Activated T-helper 1 cell treated with Interleukin-2 at 50 U/mL for 16 hours (primary cell): ENCODE measurements at regions not wholly inside any gene's neighbourhood (a gene's known extent, or its start where the extent isn't known, plus 50 kb on each side); places are given as distances from the start of the nearest gene placed in this dataset.

Experiments used
- DNase-seq: peaks from one replicate; pipeline ENCODE4 v3.0.0-alpha.2; 2020; ENCODE audit warnings: low read depth

DNA sequence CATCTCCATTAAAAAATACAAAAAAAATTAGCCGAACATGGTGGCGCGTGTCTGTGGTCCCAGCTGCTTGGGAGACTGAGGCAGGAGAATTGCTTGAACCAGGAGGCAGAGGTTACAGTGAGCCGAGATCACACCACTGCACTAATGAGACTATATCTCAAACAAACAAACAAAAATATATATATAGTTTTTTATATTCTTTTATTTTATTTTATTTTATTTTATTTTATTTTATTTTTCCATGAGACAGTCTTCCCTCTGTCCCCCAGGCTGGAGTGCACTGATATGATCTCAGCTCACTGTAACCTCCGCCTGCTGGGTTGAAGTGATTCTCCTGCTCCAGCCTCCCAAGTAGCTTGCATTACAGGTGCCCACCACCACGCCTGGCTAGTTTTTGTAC is 79.5 kb downstream of the IRF2BPL start:
- DNase-seq: no peak

DNA sequence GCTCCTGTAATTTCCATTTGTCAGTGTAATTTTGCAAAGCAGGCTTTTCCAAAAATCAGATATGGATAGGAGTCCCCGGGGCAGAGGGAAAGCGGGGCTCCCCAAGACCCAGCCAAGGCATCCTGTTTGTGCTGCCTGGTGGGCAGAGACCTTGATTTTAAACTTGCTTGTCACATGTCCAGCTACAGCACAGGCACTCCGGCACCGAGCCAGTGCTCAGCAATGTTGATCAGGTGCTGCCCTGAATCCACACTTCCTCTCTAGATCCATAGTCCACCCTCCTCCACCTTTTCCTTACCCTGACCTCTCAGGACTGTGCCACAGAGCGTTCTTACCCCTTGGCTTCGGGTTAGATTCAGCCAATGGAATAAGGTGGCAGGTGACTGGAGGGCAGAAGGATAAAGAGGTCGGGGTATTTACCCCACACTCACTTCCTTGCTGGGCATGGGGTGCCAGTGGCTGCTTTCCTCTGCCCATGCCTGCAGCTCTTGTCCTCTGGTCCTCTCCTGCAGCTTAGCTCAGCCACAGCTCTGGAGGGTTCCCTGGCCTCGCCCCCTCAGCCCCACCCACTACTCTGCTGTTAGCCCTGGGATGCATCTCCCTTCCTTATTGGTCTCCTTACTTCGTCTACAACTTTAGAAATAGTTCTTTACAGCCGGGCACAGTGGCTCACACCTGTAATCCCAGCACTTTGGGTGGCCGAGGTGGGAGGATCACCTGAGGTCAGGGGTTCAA is 80.1 kb downstream of the IRF2BPL start:
- no peak for DNase-seq

DNA sequence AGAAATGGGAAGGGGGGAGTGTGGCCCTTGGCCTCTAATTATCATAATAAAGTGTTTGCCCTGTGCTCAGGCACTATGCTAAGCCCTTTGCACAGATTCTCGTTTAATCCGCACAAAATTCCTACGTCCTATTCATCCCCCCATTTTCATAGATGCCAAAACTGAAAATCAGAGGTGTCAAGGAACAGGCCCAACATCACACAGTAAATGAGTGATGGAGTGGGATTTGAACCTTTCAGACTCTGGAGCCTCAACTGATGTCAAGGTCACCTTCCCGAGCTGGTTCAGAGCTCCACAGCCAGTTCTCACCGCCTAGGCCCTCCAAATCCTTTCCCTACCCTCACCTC is 80.7 kb downstream of the IRF2BPL start:
- no peak for DNase-seq

DNA sequence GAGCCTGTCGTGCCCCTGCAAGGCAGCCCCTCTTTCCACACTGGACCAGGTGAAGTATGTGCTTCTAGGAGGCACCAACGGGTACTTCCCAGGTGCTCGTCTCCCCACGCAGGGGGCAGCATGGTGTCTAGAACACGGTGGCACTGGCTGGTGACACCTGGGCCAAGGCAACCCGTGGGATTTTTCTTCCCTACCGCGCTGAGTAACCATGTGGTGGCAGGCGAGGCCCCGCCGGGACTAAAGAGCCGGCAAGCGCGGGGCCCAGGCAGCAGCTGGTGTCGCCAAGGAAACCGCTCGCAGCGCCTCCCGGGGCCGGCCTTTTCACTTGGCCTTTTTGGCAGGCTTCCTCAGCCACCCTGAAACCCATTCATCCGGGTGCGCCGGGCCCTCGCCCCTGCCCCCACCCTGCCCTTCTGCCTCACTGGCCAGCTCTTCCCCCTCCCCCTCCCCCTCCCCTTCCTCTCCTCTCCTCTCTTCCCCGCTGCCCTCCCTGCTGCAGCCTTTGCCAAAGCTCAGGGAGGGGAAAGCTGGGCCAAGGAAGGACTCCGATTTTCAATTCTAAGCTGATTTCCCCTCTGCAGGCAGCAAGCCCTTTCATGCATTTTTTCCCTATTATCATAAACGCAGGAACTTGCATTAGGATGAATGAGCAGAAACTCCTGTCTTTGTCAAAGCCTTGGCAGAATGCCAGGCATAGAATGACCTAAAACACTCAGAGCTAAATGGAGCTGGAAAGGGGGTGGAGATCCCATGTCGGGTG is 81.2 kb downstream of the IRF2BPL start:
- DNase-seq: peak; percentile 66

DNA sequence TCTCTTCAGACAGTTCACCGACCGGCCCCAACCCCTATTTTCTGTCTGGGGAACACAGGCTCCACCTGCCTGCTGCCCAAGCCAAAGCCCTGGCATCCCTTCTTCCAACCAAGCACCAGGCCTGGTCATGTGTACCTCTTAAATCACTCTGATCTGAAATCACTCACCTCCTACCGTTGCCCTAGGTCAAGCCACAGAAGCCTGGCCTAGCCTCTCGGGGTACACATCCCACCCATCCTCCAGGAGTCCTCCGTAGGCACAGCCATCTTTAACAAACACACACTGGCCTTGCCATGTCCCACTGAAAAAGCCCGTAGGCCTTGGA is 81.8 kb downstream of the IRF2BPL start:
- DNase-seq: no peak

DNA sequence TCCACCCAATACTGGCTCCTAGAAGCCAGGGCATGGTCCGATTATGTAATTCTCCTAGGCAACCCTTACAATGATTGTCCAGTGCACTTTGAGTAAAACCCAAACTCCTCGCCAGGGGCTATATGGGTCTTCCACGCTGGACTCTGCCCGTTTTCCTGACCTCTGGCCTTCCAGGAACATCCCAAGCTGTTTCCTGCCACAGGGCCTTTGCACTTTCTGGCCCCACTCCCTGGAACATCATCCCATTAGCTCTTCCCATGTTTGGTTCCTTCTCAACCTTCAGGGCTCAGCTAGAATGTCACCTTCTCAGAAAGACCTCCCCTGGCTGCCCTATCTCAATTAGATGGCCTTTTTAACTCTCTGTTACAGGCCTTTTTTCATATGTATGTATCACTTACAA is 85.4 kb downstream of the IRF2BPL start:
- no peak for DNase-seq

DNA sequence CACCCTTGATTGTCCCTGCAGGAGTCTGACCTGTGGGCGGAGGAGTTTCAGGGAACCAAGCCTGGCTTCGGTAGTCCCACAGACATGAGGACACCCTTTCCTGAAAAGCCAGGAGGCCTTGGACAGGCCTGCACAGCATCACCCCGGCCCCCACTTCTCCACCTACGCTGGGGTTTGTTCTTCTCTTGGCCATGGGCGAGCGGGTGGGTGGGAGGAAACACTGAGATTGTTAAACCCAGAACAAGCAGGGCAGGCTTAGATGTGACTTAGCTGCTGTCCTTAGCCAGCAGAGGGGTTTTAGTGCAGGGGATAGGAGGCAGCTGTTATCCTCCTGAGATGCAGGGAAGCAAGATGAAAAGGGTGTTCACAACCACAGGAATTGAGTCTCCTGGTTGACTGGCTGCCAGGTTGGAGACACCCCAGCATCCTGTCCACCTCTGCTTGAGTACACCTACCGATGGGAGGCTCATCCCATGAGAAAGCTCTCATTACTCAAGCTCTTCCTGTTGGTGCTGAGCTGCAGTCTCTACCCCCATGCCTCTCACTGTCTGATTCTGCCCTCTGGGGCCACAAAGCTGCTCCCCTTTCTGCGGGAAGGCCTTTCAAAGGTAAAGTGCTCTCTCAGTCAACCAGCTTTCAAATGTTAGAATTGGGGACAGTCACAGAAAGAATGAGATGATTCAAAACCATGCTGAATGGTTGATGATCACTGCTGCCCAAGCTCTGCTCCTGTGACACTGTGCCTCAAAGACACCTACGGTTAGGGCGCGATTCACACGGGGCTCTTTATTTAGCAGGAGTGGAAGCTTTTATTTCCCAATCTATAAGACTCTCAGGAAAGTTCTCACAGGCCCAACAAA is 86.3 kb downstream of the IRF2BPL start:
- DNase-seq: no peak

DNA sequence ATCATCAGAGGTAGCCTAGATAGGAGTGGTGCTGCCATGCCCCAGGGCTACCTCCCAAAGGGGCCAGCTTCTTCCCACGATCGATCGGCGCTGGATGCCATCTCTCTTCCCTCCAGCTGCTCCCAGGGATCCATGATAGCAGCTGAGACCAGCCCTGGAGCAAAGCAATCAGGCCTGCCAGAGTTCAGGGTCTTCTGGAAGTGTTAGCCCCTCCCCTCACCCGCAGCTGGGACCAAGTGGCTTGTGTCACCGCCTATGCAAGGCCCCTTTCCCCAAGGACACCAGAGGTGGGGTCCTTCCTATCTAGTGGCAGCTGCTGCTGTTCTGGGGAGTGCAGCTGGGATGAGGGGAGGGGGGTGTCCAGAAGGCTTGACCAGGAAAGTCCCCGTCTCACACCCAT is 87.0 kb downstream of the IRF2BPL start:
- no peak for DNase-seq

DNA sequence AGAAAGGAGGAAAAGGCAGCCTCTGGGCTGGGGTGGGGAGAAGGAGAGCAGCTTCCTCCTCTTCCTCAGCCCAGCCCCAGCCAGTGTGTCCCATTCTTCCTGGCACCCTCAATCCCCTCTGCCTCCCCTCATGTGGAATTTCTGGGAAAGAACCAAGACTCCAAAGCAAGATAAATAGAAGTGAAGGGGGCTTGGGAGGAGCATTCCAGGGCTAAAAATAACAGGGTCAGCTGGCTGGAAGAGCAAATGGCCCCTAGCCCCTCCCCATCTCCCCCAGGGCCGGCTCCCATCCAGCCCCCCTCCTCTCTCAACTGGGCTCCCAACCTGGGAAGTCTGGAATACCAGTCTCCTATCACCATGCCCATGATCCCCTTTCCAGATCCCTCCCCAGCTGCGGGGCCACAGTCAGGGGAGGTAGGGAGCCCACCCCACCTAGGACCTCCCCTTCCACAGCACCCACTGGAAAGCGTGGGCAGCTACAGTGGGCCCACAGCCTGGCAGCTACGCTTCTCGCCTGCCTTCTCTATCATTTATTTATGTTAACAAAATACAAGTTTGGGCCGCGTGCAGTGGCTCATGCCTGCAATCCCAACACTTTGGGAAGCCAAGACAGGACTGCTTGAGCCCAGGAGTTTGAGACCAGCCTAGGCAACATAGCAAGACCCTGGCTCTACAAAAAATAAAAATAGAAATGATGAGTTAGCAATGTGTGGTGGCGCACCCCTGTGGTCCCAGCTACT is 88.3 kb downstream of the IRF2BPL start:
- DNase-seq: no peak

DNA sequence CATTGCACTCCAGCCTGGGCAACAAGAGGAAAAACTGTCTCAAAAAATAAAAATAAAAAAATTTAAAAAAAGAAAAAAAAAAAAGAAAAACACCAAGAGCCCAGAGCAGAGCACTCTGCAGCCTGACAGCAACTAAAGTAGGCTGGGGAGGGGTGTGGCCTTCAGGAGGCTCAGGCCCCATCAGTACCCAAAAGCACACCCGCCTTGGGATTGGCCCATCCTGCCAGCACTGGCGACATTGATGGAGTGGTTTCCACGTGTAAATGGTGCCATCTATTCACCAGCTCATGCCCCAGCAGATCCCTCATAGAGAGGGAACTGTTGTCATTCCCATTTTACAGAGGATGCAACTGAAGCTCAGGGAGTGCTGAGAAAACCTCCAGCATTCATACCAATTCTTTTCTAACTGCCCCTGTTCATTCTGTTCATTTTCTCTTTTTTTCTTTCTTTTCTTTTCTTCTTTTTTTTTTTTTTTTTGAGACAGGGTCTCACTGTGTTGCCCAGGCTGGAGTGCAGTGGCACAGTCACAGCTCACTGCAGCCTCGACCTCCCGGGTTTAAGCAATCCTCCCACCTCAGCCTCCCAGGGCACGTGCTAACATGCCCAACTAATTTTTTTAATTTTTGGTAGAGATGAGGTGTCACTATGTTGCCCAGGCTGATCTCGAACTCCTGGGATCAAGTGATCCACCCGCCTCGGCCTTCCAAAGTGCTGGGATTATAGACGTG is 89.3 kb downstream of the IRF2BPL start:
- DNase-seq: no peak

DNA sequence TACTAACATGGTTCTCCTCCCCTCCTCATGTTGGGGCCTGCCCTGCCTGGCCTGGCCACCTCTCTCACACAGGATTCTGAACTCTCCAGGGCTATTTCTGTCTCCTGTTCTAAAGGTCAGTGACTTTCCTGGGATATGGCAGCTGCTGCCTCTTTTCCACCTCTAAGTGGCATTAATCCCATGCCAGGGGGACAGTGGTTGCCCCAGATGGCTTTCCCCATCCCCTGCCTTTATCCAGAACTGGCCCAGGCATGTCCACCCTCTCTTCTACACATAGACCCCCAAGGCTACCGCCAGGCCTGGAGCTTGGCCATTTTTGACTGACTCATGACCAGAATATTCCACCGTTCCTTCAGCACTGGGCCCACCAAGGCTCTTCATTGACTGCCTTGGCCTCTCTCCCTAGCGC is 90.4 kb downstream of the IRF2BPL start:
- DNase-seq: no peak

DNA sequence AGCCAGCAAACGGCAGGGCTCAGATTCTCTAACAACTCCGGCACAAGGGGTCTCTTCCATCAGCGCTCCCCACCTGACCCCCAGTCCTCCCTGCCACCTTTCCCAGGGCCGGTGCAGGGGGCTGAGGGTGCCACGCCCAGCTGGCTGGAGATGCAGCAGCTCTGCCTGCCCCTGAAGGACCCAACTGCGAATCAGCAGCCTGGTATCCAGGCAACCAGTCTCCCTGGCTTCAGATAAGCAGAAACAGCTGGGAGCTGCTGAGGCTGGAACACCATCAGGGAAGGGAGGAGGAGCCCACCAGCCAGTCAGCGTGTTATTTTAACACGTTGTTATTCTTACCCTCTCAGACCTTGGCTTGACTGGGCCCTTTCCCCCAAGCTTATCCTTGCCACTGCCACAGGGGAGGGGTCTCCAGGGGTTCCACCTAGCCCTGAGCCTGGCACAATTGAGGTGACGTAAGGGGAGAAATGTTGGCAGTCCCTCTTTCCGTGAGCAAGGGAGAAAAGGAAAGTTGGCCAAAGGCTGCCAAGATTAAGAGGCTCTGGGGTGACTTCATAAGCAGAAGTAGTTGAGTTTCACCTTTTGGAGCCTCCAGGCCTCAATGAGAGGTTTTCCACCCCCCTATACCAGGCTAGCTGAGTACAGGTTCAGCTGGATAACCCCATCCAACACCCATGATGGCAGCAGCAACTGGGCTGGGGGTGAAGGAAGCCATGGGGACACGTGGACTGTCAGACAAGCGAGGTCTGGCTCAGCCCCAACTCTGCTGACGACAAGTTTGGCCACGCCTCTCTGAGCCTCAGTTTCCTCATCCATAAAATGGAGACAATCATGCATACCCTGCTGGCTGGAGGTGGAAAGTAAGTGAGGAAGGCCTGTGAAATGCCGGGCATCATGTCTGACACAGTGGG is 91.1 kb downstream of the IRF2BPL start:
- no peak for DNase-seq

DNA sequence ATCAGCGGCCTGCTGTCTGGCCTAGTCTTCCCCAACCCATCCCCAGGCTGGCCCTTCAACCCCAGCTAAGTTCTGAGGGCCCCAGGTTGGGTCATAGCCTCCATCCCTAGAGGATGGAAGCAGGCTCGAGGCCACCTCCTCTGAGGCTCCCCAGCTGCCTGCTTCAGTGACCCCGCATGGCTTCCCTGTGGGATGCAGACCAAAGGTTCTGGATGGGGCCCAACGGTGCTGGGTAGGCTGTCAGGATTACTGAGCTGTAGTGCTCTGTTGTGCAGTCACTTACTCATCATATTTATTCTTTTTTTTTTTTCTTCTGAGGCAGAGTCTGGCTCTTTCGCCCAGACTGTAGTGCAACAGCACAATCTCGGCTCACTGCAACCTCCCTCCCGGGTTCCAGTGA is 92.0 kb downstream of the IRF2BPL start:
- DNase-seq: no peak

DNA sequence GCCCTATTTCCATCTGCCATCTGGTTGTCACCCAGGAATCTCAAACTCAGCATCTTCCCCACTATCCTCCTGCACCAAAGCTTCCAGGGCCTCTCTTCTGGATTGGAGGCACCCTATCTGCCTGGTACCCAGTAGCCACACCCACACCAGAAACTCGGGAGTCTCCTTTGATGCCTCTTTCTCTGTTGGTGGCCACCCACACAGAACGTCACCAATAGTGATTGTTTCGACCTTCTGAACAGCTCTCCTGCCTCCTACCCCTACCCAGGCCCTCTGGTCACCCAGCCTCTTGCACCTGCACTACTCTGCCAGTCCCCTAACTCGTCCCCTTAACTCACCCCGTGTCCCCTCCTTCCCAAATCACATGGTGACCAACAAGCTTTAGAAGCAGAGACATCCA is 95.0 kb downstream of the IRF2BPL start:
- no peak for DNase-seq

DNA sequence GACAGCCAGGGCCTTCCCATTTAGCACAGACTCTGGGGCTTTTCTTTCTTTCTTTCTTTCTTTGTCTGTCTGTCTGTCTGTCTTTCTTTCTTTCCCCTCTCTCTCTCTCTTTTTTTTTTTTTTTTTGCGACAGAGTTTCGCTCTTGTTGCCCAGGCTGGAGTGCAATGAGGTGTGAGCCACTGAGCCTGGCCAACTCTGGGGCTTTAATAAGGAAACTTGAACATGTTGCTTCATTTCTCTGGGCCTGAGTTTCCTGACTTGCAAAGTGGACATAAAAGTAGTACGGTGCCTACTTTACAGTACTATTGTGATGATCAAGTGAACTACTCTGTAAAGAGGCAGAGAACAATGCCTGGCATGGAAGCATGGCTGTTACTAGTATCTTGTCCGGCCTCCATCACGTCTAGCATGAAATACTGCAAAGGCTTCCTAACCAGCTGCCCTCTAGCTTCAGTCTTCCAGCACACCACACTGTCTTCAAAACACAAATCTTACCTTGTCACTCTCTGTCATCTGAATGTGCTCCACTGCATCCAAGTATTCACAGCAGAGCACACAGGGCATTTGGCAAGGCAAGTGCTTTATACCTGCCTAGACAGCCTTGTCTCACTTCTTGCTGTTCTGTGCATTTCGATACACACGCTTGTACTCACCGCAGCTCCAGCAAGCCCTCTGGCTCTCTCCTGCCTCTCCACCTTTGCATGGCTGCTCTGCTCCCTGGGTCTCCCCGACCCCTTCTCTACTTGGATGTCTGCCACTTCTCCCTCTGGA is 96.7 kb downstream of the IRF2BPL start:
- DNase-seq: no peak

DNA sequence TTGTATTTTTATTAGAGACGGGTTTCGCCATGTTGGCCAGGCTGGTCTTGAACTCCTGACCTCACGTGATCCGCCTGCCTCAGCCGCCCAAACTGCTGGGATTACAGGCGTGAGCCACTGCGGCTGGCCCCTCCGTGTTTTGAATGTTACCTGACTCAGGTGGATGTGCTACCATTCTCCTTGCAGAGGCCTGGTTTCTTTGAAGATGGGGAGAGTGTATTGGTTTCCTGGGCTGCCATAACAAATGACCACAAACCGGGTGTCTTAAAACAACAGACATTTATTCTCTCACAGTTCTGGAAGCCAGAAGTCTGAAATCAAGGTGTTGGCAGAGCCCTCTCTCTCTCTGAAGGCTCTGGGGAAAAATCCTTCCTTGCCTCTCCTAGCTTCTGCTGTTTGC is 98.0 kb downstream of the IRF2BPL start:
- no peak for DNase-seq

DNA sequence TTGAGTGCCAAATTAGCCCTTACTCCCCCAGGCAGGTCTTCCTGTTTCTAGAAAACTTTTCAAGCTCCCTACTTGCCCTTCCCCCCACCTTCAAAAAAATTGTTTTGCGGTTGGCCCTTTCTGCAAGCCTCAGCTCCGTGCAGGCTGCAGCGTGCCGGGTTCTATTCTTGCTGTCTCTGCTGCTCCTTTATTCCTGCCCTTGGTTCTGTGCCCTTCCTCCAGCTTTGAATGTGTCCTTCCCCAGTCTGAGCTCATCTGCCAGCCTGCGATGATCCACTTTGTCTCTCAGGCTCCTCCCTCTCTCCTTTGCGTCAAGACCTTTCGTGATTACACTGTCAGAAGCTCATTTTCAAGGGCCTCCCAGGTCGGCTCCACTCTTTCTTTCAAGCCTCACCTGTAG is 98.6 kb downstream of the IRF2BPL start:
- DNase-seq: peak; percentile 30

DNA sequence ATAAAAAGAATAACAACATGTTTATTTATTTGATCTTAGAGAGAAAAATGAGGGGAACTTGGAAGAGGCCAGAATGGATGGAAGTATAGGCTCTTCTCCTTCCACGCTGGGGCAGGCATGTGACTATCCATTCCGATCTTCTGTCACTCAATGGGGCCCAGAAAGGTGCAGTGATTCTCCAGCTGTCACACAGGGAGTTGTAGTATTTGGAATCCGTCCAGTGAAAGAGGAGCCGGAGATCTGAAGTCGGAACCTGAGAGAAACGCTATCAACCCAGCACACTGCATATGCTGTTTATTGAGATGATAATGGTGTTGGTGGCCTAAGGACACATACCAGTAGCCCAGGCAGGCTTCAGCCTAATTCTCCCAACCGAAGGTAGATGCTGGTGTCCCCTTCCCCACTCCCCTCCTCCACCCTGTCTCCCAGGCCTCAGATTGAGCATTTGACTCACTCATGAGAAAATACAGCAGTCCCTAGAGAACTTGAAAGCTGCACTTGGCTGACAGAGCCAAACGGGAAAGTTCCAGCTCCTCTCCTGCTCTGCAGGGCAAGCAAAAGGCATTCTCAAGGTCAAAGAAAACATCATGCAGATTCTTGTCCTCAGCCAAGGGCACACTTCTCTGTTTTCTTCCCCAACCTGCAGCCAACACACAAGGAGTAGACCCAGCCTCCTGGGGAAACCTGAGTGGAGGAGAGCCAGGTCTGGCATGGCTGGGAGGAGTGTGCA is 100.4 kb downstream of the IRF2BPL start:
- no peak for DNase-seq
